GM18511 (cell line): ENCODE measurements at regions not wholly inside any gene's neighbourhood (a gene's known extent, or its start where the extent isn't known, plus 50 kb on each side); places are given as distances from the start of the nearest gene placed in this dataset.
"Not testable (repeated sequence)": the region's sequence is repeated elsewhere in the genome, so short reads cannot be mapped to it uniquely, and the experiment has no call there.

Experiments
- ATAC-seq: cut with Tn5 transposase; IDR thresholded peaks from one replicate; pipeline ENCODE4 v1.9.1; 2021; ENCODE audit warnings: mild to moderate bottlenecking, moderate library complexity; ENCODE audit not compliant: unreplicated experiment

GRCh38 chr16:88298181-88298832 is 84.5 kb upstream of the ZNF469 start:
- ATAC-seq: no peak

DNA sequence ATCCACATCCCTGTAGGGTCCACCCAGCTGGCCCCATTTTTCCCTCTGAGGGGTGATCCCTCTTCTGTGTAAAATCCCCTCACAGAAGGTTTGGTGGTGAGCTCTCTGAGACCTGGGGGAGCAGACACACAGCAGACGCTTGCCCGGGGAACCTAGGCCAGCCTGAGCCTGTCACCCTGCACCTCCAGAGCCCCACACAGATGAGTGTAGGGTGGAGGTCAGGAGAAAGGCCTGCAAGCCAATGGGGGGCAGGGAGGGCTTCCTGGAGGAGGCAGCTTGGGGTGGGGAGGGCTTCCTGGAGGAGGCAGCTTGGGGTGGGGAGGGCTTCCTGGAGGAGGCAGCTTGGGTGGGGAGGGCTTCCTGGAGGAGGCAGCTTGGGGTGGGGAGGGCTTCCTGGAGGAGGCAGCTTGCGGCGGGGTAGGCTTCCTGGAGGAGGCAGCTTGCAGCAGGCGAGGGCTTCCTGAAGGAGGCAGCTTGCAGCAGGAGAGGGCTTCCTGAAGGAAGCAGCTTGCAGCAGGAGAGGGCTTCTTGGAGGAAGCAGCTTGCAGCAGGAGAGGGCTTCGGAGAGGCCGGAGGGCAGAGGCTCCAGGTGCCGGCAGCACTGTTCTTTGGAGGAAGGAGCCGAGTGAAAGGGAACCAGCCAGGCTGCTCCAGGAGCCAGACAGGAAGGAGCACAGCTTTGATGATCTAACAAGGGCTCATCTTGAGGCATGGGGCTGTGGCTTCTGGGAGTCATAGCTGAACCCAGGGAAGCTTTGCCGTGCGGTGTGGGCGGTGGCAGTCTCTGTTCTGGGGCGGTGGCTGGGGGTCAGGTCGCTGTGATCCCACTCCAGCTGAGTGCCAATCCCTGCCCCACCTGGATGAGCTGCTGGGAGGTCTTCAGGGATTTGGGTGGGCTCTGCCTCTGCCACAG is 83.7 kb upstream of the ZNF469 start:
- no peak for ATAC-seq

DNA sequence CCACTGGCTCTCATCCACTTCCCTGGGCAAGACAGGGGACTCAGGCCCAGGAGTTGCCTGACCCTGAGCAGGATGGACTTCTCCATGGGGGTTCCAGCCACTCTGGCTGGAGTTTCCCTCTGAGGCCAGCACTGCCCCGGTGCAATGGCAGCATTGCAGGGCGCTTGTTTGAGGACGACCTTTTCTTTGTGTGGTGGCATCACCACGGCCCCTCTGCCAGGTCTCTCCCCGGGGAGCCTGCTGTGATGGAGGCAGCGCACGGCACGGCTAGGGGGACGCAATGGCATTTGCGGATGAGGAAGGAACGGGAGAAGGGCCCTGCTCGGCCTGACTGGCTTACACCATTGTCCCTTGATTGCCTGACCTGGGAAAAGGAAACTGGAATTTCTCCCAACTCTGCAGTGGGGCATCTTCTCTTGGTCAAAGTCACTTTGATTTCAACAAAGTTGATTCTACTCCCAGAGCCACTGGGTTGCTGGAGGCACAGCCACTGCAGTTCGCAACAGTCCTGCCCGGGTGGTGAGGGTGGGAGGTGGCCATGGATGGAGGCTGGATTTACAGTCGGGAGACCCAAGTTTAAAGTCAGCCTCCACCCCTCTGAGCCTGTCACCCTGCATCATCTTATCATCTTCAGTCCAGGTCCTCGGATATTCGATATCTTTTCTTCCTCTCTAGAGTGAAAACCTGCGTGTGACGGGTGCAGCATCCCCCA is 82.9 kb upstream of the ZNF469 start:
- no peak for ATAC-seq

- no peak for ATAC-seq
These were observed 82.3 kb upstream of the ZNF469 start for GRCh38 chr16:88300463-88300835.

DNA sequence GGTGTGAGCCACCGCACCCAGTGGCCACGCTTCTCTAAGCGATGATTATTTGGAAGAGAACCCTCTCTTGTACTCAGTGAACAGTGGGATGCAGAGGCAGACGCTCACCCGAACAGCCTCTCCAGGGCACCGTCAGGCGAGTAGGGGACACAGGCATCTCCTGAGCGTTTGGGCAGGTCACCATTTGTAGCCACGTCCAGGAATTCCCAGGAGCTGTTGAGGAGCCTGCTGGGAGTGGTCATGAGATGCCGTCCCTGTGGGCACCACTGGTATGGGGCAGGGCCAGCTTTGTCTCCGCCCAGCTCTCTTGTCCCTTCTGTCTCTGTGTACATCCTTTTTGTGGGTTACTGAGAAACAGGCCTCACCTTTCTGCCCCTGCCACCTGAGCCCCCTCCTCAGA is 81.3 kb upstream of the ZNF469 start:
- ATAC-seq: no peak

DNA sequence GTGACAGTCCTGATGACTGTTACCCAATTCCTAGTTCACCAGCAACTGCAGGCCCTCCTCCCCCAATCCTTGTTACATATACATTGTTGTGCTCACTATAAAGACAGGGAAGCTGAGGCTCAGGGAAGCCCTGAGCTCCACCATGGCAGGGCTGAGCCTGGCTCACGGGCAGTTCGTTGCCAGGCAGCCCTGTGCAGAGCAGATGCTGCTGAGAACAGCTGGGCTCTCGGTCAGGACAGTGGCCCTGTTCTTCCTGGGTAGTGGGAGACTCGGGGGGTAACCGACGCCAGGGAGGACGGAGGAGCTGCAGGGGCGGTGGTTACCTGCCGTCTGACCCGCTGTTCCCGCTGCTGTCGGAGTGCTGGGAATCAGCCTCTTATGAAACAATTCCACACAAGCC is 80.9 kb upstream of the ZNF469 start:
- ATAC-seq: no peak

- ATAC-seq: no peak
These were observed 80.1 kb upstream of the ZNF469 start for GRCh38 chr16:88302666-88303065.

DNA sequence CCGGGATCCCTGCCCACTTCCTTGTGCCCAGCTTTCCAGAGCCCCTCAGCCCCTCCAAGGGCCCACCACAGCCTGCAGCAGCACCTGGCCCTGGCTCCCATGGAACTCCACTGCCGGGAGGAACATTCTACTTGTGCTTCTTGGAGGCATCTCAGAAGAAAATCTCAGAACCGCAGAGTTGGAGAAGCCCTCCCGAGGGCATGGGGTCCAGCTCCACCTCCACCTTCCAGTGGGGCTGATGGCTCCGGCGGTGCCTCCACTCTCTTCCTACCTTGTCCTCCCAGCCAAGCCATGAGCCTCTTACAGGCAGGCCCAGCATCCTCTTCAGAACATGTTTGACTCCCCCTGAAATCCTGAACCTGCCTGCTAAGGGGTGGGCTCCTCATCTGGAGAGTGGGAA is 79.4 kb upstream of the ZNF469 start:
- no peak for ATAC-seq

- ATAC-seq: no peak
These were observed 78.6 kb upstream of the ZNF469 start for GRCh38 chr16:88303890-88304819.

DNA sequence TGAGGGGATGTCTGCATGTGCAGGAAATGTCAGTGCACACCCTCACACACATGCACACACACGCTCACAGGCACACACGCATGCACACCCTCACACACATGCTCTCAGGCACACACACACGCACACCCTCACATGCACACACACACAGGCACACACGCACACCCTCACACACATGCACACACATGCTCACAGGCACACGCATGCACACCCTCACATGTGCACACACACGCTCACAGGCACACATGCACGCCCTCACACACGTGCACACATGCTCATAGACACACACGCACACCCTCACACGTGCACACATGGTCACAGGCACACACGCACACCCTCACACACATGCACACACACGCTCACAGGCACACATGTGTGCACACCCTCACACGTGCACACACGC is 77.6 kb upstream of the ZNF469 start:
- no peak for ATAC-seq

DNA sequence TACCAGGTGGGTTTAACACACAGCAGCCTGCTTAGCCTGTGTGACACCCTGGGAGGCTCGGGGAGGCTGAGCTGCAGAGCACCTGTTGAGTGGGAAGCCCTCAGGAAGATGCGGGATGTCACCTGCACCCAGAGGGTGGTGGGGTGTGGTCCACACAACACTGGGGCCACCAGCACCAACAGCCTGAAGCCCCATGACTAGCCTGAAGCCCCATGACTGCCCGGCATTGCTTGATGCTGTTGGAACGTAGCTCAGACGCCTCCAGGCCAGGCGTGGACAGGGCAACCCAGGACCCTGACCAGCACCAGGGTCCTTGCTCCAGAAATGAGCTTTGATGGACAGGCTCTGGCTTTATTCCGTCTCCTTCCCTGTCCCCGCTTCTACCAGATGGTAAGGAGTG is 76.3 kb upstream of the ZNF469 start:
- ATAC-seq: no peak

GRCh38 chr16:88306860-88307545 is 75.8 kb upstream of the ZNF469 start:
- no peak for ATAC-seq

DNA sequence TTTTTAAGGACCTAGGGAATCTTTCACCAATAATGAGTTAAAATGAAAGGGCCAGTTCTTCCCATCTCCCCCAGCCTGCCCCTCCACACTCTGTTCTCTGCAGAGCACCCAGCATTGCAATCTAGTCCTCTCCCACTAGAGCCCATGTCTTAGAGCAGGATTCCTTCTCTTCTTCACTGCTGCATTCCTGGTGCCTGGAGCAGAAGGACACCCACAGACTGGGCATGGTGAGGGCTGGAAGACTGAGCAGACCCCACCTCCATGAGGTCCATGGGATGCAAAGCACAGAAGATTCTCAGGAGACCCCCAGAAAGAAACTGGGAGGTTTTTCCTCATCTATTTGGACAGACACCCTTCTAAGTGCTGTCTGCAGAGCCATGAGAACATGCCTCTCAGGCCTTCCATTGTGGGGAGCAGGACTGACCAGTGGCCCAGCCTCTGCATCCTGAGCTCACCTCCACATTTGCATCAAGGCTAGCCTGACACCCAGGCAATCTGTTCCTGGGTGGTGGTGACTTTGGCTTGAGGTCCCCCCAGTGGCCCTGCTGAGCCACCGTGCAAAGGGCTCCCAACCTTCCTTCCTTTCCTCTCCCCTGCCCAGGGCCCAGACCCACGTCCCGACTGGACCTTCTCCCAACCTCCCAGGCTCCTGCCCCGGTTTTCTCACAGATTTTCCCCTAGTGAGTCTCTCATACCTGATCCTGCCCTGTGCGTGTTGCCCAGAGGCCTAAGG is 74.2 kb upstream of the ZNF469 start:
- no peak for ATAC-seq

DNA sequence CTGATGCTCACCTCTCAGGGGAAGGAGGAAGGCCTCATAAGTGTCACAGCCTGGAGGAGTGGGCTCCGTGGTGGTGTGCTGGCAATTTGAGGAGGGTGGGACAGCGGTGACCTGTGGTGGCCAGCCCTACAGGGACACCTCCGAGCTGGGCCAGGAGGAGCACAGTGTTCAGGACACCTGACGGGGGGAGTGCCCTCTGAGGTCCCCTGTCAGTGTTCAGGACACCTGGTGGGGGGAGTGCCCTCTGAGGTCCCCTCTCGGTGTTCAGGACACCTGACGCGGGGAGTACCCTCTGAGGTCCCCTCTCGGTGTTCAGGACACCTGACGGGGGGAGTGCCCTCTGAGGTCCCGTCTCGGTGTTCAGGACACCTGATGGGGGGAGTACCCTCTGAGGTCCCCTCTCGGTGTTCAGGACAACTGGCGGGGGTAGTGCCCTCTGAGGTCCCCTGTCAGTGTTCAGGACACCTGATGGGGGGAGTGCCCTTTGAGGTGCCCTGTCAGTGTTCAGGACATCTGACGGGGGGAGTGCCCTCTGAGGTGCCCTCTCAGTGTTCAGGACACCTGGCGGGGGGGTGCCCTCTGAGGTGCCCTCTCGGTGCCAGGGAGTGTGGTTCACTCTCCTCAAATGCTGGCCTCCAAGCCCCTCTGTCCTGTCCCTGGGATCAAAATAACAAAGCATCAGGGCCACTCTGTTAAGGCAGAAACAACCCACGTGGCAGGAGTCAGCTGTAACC is 73.4 kb upstream of the ZNF469 start:
- ATAC-seq: no peak

DNA sequence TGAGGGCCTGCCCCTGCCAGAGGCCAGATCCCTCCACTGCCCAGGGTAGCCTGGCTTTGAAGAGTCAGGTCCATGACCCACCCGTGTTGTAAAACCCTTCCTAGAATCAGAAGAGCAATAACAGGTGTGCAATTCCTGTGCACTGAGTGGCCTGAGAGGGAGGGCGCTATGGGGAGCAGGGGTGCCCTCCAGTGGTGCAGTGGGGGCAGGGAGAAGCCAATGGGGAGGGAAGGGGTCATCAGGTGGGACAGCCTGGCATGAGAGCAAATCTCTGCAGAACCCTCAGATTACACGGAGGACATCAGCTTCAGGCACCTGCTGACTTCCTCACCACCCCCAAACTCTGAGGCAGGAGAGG is 72.9 kb upstream of the ZNF469 start:
- no peak for ATAC-seq

GRCh38 chr16:88310796-88311605 is 71.8 kb upstream of the ZNF469 start:
- no peak for ATAC-seq

DNA sequence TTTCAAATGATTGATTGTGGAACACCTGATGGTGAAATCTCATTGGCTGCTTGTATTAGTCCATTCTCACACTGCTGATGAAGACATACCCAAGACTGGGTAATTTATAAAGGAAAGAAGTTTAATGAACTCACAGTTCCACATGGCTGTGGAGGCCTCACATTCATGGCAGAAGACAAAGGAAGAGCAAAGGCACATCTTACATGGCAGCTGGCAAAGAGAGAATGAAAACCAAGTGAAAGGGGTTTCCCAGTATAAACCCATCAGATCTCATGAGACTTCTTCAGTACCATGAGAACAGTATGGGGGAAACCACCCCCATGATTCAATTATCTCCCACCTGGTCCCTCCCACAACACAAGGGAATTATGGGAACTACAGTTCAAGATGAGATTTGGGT is 70.9 kb upstream of the ZNF469 start:
- ATAC-seq: not testable (repeated sequence)

DNA sequence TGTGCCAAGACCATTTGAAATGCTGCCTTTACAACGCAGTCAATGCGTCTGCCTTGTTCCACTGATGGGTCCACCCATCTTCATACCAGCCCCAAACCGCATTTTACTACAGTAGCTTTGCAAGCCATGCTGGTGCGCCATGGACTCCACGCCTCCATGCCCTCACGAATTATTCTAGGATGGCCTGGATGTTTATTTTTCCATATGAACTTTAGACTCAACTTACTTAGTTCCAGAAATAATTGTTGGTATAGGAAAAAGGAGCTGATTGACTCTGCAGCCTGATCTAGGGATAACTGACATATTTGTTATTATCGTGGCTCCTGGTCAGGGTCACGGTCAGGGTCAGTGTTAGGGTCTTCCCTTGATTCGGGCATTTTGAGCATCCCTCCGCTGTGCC is 70.0 kb upstream of the ZNF469 start:
- ATAC-seq: no peak
